Neural cell (in vitro differentiated cells): ENCODE measurements at regions not wholly inside any gene's neighbourhood (a gene's known extent, or its start where the extent isn't known, plus 50 kb on each side); places are given as distances from the start of the nearest gene placed in this dataset.

Experiments
- H2AFZ ChIP-seq: fragments of 200-600, 300-800 bp; sonication (generic), shearing (Covaris generic); 2 replicates; pipeline ENCODE4 v1.6.0; 2014; ENCODE audit warnings: low read depth, mild to moderate bottlenecking, antibody characterized with exemption, low read length, moderate library complexity
- H3F3A ChIP-seq: fragments of 200-600 bp; shearing (Covaris generic); 2 replicates; pipeline ENCODE4 v1.6.1; 2016; ENCODE audit warnings: mild to moderate bottlenecking, moderate library complexity, mixed read lengths, antibody characterized with exemption, low read length; ENCODE audit not compliant: insufficient read depth, poor library complexity, severe bottlenecking
- H3K27ac ChIP-seq: fragments of 200-600, 300-800 bp; sonication (generic), shearing (Covaris generic); 2 replicates; pipeline ENCODE4 v1.5.1; 2014; ENCODE audit warnings: mild to moderate bottlenecking, low read length, moderate library complexity
- H3K27me3 ChIP-seq: fragments of 300-800, 200-600 bp; sonication (generic), shearing (Covaris generic); 2 replicates; pipeline ENCODE4 v1.6.0; 2014; ENCODE audit warnings: mild to moderate bottlenecking, low read depth, low read length, moderate library complexity; ENCODE audit not compliant: insufficient read depth
- H3K36me3 ChIP-seq: fragments of 300-800, 200-600 bp; sonication (generic), shearing (Covaris generic); 2 replicates; pipeline ENCODE4 v1.5.1; 2014; ENCODE audit warnings: mild to moderate bottlenecking, antibody characterized with exemption, low read length, moderate library complexity; ENCODE audit not compliant: insufficient read depth
- H3K4me2 ChIP-seq: fragments of 300-800, 200-600 bp; sonication (generic), shearing (Covaris generic); 2 replicates; pipeline ENCODE4 v1.6.0; 2014; ENCODE audit warnings: mild to moderate bottlenecking, low read length
- H3K4me3 ChIP-seq: fragments of 300-800, 200-600 bp; sonication (generic), shearing (Covaris generic); 2 replicates; pipeline ENCODE4 v1.5.1; 2014; ENCODE audit warnings: mild to moderate bottlenecking, low read length, moderate library complexity
- H3K79me2 ChIP-seq: fragments of 200-600 bp; shearing (Covaris generic); replicated peaks from 2 replicates; pipeline ENCODE4 v1.6.0; 2014; ENCODE audit warnings: mild to moderate bottlenecking, low read length, moderate library complexity; ENCODE audit not compliant: insufficient read depth
- H3K9ac ChIP-seq: fragments of 300-800, 200-600 bp; sonication (generic), shearing (Covaris generic); 2 replicates; pipeline ENCODE4 v1.6.1; 2016; ENCODE audit warnings: mild to moderate bottlenecking, low read length, mixed read lengths
- H3K9me2 ChIP-seq: fragments of 200-600 bp; shearing (Covaris generic); 2 replicates; pipeline ENCODE4 v1.6.1; 2016; ENCODE audit warnings: mild to moderate bottlenecking, low read length, mixed read lengths; ENCODE audit not compliant: insufficient read depth
- H3K9me3 ChIP-seq: fragments of 200-600, 300-800 bp; sonication (generic), shearing (Covaris generic); 2 replicates; pipeline ENCODE4 v1.6.1; 2016; ENCODE audit warnings: mild to moderate bottlenecking, mixed run types, low read length, moderate library complexity, mixed read lengths
- H4K20me1 ChIP-seq: fragments of 200-600 bp; shearing (Covaris generic); 2 replicates; pipeline ENCODE4 v1.6.1; 2016; ENCODE audit warnings: mild to moderate bottlenecking, mixed run types; ENCODE audit not compliant: insufficient read depth
- EP300 ChIP-seq: fragments of 450-650 bp; conservative IDR thresholded peaks from 2 replicates; pipeline ENCODE4 v1.6.1; 2014; ENCODE audit warnings: antibody characterized with exemption, mild to moderate bottlenecking, moderate library complexity; ENCODE audit not compliant: poor library complexity, severe bottlenecking
- EZH2 ChIP-seq: fragments of 200-600, 300-800 bp; shearing (Covaris generic), sonication (generic); IDR thresholded peaks from 2 replicates; pipeline ENCODE4 v1.6.1; 2014; ENCODE audit warnings: antibody characterized with exemption, low read length, borderline replicate concordance, mild to moderate bottlenecking; ENCODE audit not compliant: insufficient read depth, poor library complexity, severe bottlenecking
- MXI1 ChIP-seq: fragments of 450-650 bp; conservative IDR thresholded peaks from 2 replicates; pipeline ENCODE4 v1.6.1; 2014; ENCODE audit warnings: antibody characterized with exemption, mild to moderate bottlenecking; ENCODE audit not compliant: poor library complexity, severe bottlenecking
- POLR2AphosphoS5 ChIP-seq: IDR thresholded peaks from 2 replicates; pipeline ENCODE4 v1.6.1; 2012
- RAD21 ChIP-seq: fragments of 450-650 bp; conservative IDR thresholded peaks from 2 replicates; pipeline ENCODE4 v1.6.1; 2014; ENCODE audit warnings: antibody characterized with exemption, mild to moderate bottlenecking, moderate library complexity
- SMC3 ChIP-seq: fragments of 450-650 bp; conservative IDR thresholded peaks from 2 replicates; pipeline ENCODE4 v1.6.1; 2014; ENCODE audit warnings: antibody characterized with exemption, mild to moderate bottlenecking, moderate library complexity; ENCODE audit not compliant: poor library complexity
- TAF1 ChIP-seq: IDR thresholded peaks from 2 replicates; pipeline ENCODE4 v1.6.1; 2012; ENCODE audit warnings: low read depth
- TF ChIP-seq, protein P1 (sequence below): IDR thresholded peaks from 2 replicates; pipeline ENCODE4 v1.6.1; 2012; ENCODE audit warnings: borderline replicate concordance
- TF ChIP-seq, protein P2 (sequence below): fragments of 450-650 bp; IDR thresholded peaks from 2 replicates; pipeline ENCODE4 v1.5.1; 2014; ENCODE audit warnings: antibody characterized with exemption, mild to moderate bottlenecking, moderate library complexity; ENCODE audit not compliant: poor library complexity, severe bottlenecking

DNA sequence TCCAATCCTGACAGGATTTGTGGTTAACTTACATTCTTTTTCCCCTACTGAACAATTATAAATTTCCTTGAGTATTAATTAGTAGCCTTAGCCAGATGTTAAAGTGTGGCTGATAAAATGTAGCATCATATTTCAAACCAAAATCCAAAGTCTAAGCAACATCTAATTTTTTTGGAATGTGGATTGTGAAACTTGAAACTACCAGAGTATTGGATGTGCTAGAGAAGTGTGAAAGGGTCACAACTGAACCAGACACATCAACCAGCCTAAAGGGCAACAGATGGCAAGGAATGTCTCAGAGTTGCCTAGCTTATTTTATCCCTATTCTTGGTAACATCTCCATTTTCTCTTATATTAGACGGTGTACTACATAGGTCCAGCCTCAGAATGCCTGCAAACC, 153.1 kb upstream of the DCN start:
- Histone ChIP-seq H3K27ac (no peak overlapping the region), H3K4me3 (no peak overlapping the region), H3K9me2 (no peaks in the 10 kb centered on the region), H2AFZ (no peak overlapping the region), H3K9me3 (no peaks in the 10 kb centered on the region), H3K79me2 (no peaks in the 10 kb centered on the region), H3K36me3 (no peaks in the 10 kb centered on the region), H3K9ac (no peak overlapping the region), H3K27me3 (no peaks in the 10 kb centered on the region), H3F3A (no peaks in the 10 kb centered on the region), H4K20me1 (no peaks in the 10 kb centered on the region), H3K4me2 (no peak overlapping the region)
- TF ChIP-seq EZH2 = no peak
- TF ChIP-seq, protein P1, sequence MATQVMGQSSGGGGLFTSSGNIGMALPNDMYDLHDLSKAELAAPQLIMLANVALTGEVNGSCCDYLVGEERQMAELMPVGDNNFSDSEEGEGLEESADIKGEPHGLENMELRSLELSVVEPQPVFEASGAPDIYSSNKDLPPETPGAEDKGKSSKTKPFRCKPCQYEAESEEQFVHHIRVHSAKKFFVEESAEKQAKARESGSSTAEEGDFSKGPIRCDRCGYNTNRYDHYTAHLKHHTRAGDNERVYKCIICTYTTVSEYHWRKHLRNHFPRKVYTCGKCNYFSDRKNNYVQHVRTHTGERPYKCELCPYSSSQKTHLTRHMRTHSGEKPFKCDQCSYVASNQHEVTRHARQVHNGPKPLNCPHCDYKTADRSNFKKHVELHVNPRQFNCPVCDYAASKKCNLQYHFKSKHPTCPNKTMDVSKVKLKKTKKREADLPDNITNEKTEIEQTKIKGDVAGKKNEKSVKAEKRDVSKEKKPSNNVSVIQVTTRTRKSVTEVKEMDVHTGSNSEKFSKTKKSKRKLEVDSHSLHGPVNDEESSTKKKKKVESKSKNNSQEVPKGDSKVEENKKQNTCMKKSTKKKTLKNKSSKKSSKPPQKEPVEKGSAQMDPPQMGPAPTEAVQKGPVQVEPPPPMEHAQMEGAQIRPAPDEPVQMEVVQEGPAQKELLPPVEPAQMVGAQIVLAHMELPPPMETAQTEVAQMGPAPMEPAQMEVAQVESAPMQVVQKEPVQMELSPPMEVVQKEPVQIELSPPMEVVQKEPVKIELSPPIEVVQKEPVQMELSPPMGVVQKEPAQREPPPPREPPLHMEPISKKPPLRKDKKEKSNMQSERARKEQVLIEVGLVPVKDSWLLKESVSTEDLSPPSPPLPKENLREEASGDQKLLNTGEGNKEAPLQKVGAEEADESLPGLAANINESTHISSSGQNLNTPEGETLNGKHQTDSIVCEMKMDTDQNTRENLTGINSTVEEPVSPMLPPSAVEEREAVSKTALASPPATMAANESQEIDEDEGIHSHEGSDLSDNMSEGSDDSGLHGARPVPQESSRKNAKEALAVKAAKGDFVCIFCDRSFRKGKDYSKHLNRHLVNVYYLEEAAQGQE = no peak
- TF ChIP-seq POLR2AphosphoS5 = no peak
- TF ChIP-seq TAF1 = no peak
- no peak for TF ChIP-seq RAD21
- TF ChIP-seq, protein P2, sequence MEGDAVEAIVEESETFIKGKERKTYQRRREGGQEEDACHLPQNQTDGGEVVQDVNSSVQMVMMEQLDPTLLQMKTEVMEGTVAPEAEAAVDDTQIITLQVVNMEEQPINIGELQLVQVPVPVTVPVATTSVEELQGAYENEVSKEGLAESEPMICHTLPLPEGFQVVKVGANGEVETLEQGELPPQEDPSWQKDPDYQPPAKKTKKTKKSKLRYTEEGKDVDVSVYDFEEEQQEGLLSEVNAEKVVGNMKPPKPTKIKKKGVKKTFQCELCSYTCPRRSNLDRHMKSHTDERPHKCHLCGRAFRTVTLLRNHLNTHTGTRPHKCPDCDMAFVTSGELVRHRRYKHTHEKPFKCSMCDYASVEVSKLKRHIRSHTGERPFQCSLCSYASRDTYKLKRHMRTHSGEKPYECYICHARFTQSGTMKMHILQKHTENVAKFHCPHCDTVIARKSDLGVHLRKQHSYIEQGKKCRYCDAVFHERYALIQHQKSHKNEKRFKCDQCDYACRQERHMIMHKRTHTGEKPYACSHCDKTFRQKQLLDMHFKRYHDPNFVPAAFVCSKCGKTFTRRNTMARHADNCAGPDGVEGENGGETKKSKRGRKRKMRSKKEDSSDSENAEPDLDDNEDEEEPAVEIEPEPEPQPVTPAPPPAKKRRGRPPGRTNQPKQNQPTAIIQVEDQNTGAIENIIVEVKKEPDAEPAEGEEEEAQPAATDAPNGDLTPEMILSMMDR = no peak
- no peak for TF ChIP-seq MXI1
- TF ChIP-seq EP300 = no peak

DNA sequence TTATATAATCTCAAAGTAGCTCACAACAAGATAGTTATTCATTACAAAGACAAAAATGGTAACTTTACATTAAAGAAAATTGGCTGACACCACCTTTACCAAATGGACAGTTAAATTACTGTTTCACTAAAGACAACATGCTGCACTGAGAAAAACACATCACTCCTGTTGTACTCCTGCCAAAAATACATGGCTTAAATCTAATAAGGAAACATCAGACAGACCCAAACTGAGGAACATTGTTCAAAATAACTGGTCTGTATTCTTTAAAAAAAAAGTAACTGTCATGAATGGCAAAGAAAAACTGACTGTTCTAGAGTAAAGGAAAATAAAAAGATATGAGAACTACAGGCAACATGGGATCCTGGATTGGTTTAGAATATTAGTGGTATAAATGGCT, 151.3 kb upstream of the DCN start:
- H3K27me3 ChIP-seq = no peaks in the 10 kb centered on the region
- H2AFZ ChIP-seq = no peak overlapping the region
- H3K4me2 ChIP-seq = no peak overlapping the region
- H3K9me3 ChIP-seq = no peaks in the 10 kb centered on the region
- H3K4me3 ChIP-seq = no peak overlapping the region
- no peaks in the 10 kb centered on the region for H3K36me3 ChIP-seq
- no peaks in the 10 kb centered on the region for H3K9me2 ChIP-seq
- H3K9ac ChIP-seq = no peak overlapping the region
- H3F3A ChIP-seq = no peaks in the 10 kb centered on the region
- no peaks in the 10 kb centered on the region for H4K20me1 ChIP-seq
- no peak overlapping the region for H3K27ac ChIP-seq
- TF ChIP-seq, protein P2 = no peak
- TF ChIP-seq EZH2 (no peak), RAD21 (no peak), MXI1 (no peak), TAF1 (no peak), EP300 (no peak), POLR2AphosphoS5 (no peak), SMC3 (no peak)
- TF ChIP-seq, protein P1 = no peak
- no peaks in the 10 kb centered on the region for H3K79me2 ChIP-seq
